DOHH2 (cell line): ENCODE measurements at regions not wholly inside any gene's neighbourhood (a gene's known extent, or its start where the extent isn't known, plus 50 kb on each side); places are given as distances from the start of the nearest gene placed in this dataset.

Experiments used
- CTCF ChIP-seq: fragments of 200-600 bp; sonication (generic); IDR thresholded peaks from one replicate; pipeline ENCODE4 v1.5.1; 2014; ENCODE audit warnings: antibody characterized with exemption, mild to moderate bottlenecking, low read depth, low read length; ENCODE audit not compliant: poor library complexity, severe bottlenecking
- EZH2phosphoT487 ChIP-seq: fragments of 200-600 bp; sonication (generic); IDR thresholded peaks from 2 replicates; pipeline ENCODE4 v1.6.1; 2017; ENCODE audit warnings: borderline replicate concordance, mild to moderate bottlenecking, antibody characterized with exemption, low read length, moderate library complexity, mixed read lengths

GRCh38 chr2:241970716-241971115 is 101.2 kb downstream of the RTP5 start:
- TF ChIP-seq CTCF: no peak
- TF ChIP-seq EZH2phosphoT487: no peak
